ENCODE measurements at regions not wholly inside any gene's neighbourhood (a gene's known extent, or its start where the extent isn't known, plus 50 kb on each side); places are given as distances from the start of the nearest gene placed in this dataset.

- TF ChIP-seq, protein P1, sequence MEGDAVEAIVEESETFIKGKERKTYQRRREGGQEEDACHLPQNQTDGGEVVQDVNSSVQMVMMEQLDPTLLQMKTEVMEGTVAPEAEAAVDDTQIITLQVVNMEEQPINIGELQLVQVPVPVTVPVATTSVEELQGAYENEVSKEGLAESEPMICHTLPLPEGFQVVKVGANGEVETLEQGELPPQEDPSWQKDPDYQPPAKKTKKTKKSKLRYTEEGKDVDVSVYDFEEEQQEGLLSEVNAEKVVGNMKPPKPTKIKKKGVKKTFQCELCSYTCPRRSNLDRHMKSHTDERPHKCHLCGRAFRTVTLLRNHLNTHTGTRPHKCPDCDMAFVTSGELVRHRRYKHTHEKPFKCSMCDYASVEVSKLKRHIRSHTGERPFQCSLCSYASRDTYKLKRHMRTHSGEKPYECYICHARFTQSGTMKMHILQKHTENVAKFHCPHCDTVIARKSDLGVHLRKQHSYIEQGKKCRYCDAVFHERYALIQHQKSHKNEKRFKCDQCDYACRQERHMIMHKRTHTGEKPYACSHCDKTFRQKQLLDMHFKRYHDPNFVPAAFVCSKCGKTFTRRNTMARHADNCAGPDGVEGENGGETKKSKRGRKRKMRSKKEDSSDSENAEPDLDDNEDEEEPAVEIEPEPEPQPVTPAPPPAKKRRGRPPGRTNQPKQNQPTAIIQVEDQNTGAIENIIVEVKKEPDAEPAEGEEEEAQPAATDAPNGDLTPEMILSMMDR (IDR thresholded peaks at IDR 0.05; ENCODE audit: poor library complexity, severe bottlenecking): no peak
- TF ChIP-seq EP300 (conservative IDR thresholded peaks at IDR 0.05; ENCODE audit: poor library complexity, severe bottlenecking): no peak
Measured at GRCh38 chr7:153043440-153043839, 283.9 kb downstream of the ACTR3B start.
